ENCODE measurements at regions not wholly inside any gene's neighbourhood (a gene's known extent, or its start where the extent isn't known, plus 50 kb on each side); places are given as distances from the start of the nearest gene placed in this dataset.
"Not testable (repeated sequence)": the region's sequence is repeated elsewhere in the genome, so short reads cannot be mapped to it uniquely, and the experiment has no call there.

- H3K27ac Mint-ChIP-seq = no peak overlapping the region
- DNase-seq (no peak), ATAC-seq (ENCODE audit: low read depth in 2 of 2) (no peak)
- H3K4me3 Mint-ChIP-seq = no peak overlapping the region
- no peaks in the 10 kb centered on the region for H3K4me1 Mint-ChIP-seq
- H3K27me3 Mint-ChIP-seq = peaks cover 0 to 3% (median 2%) of the 10 kb centered on the region in 3 donors
- H3K9me3 Mint-ChIP-seq = peaks cover 0 to 12% (median 0%) of the 10 kb centered on the region in 7 donors
- H3K36me3 Mint-ChIP-seq = no peaks in the 10 kb centered on the region
Measured at GRCh38 chr19:30066781-30067759, 125.0 kb downstream of the URI1 start.

- H3K27ac Mint-ChIP-seq; DNase-seq; H3K36me3 Mint-ChIP-seq; H3K27me3 Mint-ChIP-seq; H3K4me3 Mint-ChIP-seq; H3K4me1 Mint-ChIP-seq; ATAC-seq (ENCODE audit: low read depth in 2 of 2): not testable (repeated sequence)
- H3K9me3 Mint-ChIP-seq = peaks cover 0 to 12% (median 0%) of the 10 kb centered on the region in 7 donors
Measured at GRCh38 chr19:30067956-30068506, 126.0 kb downstream of the URI1 start.

GRCh38 chr19:30068528-30069395, 126.7 kb downstream of the URI1 start:
- H3K27ac Mint-ChIP-seq = no peak overlapping the region
- no peaks in the 10 kb centered on the region for H3K36me3 Mint-ChIP-seq
- peaks cover 0 to 3% (median 0%) of the 10 kb centered on the region in 3 donors for H3K27me3 Mint-ChIP-seq
- no peak overlapping the region for H3K4me3 Mint-ChIP-seq
- peaks cover 0 to 12% (median 0%) of the 10 kb centered on the region in 7 donors for H3K9me3 Mint-ChIP-seq
- DNase-seq (no peak), ATAC-seq (ENCODE audit: low read depth in 2 of 2) (no peak)
- H3K4me1 Mint-ChIP-seq = no peaks in the 10 kb centered on the region

- Mint-ChIP-seq H3K36me3 (no peaks in the 10 kb centered on the region), H3K4me1 (no peaks in the 10 kb centered on the region), H3K27me3 (peaks cover 0 to 9% (median 3%) of the 10 kb centered on the region in 3 donors), H3K4me3 (no peak overlapping the region), H3K27ac (no peak overlapping the region), H3K9me3 (peaks cover 0 to 12% (median 0%) of the 10 kb centered on the region in 7 donors)
- DNase-seq (no peak), ATAC-seq (ENCODE audit: low read depth in 2 of 2) (no peak)
Measured at GRCh38 chr19:30069535-30070197, 127.6 kb downstream of the URI1 start.

- Mint-ChIP-seq H3K9me3 (peaks cover 0 to 12% (median 0%) of the 10 kb centered on the region in 7 donors), H3K27me3 (peaks cover 0 to 12% (median under 1%) of the 10 kb centered on the region in 3 donors), H3K4me3 (no peak overlapping the region), H3K4me1 (no peaks in the 10 kb centered on the region), H3K36me3 (no peaks in the 10 kb centered on the region), H3K27ac (no peak overlapping the region)
- no peak for DNase-seq
- ATAC-seq (ENCODE audit: low read depth in 2 of 2) = no peak
Measured at GRCh38 chr19:30070198-30070967, 128.3 kb downstream of the URI1 start.

- H3K9me3 Mint-ChIP-seq = peaks cover 0 to 12% (median 0%) of the 10 kb centered on the region in 7 donors
Measured at GRCh38 chr19:30070968-30071632, 129.1 kb downstream of the URI1 start.

GRCh38 chr19:30071871-30072270, 129.8 kb downstream of the URI1 start:
- Mint-ChIP-seq H3K36me3 (no peaks in the 10 kb centered on the region), H3K27ac (no peak overlapping the region), H3K9me3 (peaks cover 0 to 12% (median 0%) of the 10 kb centered on the region in 7 donors), H3K27me3 (peaks cover 0 to 12% (median under 1%) of the 10 kb centered on the region in 3 donors), H3K4me1 (no peaks in the 10 kb centered on the region), H3K4me3 (no peak overlapping the region)
- ATAC-seq (ENCODE audit: low read depth in 2 of 2) (no peak), DNase-seq (no peak)

More at GRCh38 chr19:30070968-30071632, 129.1 kb downstream of the URI1 start:
- H3K36me3 Mint-ChIP-seq = no peaks in the 10 kb centered on the region
- no peaks in the 10 kb centered on the region for H3K4me1 Mint-ChIP-seq
- H3K27ac Mint-ChIP-seq = no peak overlapping the region
- H3K4me3 Mint-ChIP-seq = no peak overlapping the region
- ATAC-seq (ENCODE audit: low read depth in 2 of 2) (no peak), DNase-seq (no peak)
- peaks cover 0 to 12% (median 0%) of the 10 kb centered on the region in 3 donors for H3K27me3 Mint-ChIP-seq

GRCh38 chr19:30073152-30074000, 131.3 kb downstream of the URI1 start:
- no peak overlapping the region for H3K27ac Mint-ChIP-seq
- DNase-seq = no peak
- H3K36me3 Mint-ChIP-seq = no peaks in the 10 kb centered on the region

GRCh38 chr19:30074096-30074495, 132.1 kb downstream of the URI1 start:
- DNase-seq (no peak), ATAC-seq (ENCODE audit: low read depth in 2 of 2) (no peak)
- H3K9me3 Mint-ChIP-seq = peaks cover 0 to 4% (median 0%) of the 10 kb centered on the region in 7 donors
- H3K4me1 Mint-ChIP-seq = no peaks in the 10 kb centered on the region
- H3K4me3 Mint-ChIP-seq = no peak overlapping the region
- peaks cover 0 to 12% (median 7%) of the 10 kb centered on the region in 3 donors for H3K27me3 Mint-ChIP-seq
- no peaks in the 10 kb centered on the region for H3K36me3 Mint-ChIP-seq
- H3K27ac Mint-ChIP-seq = no peak overlapping the region

More at GRCh38 chr19:30073152-30074000, 131.3 kb downstream of the URI1 start:
- Mint-ChIP-seq H3K27me3 (peaks cover 0 to 12% (median 7%) of the 10 kb centered on the region in 3 donors), H3K4me3 (no peak overlapping the region), H3K4me1 (no peaks in the 10 kb centered on the region), H3K9me3 (peaks cover 0 to 9% (median 0%) of the 10 kb centered on the region in 7 donors)
- ATAC-seq (ENCODE audit: low read depth in 2 of 2) = no peak

- H3K36me3 Mint-ChIP-seq = no peaks in the 10 kb centered on the region
- peaks cover 0 to 20% (median 7%) of the 10 kb centered on the region in 3 donors for H3K27me3 Mint-ChIP-seq
- H3K4me1 Mint-ChIP-seq = no peaks in the 10 kb centered on the region
- peak overlapping the region in 1 of 6 donors; percentile 61 for H3K27ac Mint-ChIP-seq
- H3K4me3 Mint-ChIP-seq = no peak overlapping the region
- peaks cover 0 to 4% (median 0%) of the 10 kb centered on the region in 7 donors for H3K9me3 Mint-ChIP-seq
- no peak for ATAC-seq (ENCODE audit: low read depth in 2 of 2)
- DNase-seq = no peak
Measured at GRCh38 chr19:30074741-30075715, 133.0 kb downstream of the URI1 start.
